Fibroblast of upper back skin (primary cell): ENCODE measurements at regions not wholly inside any gene's neighbourhood (a gene's known extent, or its start where the extent isn't known, plus 50 kb on each side); places are given as distances from the start of the nearest gene placed in this dataset.
"Not testable (repeated sequence)": the region's sequence is repeated elsewhere in the genome, so short reads cannot be mapped to it uniquely, and the experiment has no call there.

ENCODE experiments used
- DNase-seq: peaks from one replicate; pipeline ENCODE4 v3.0.0-alpha.2; 2013

GRCh38 chr14:54010981-54011380 is 54.4 kb upstream of the BMP4 start:
- no peak for DNase-seq

GRCh38 chr14:54023027-54023426 is 66.4 kb upstream of the BMP4 start:
- DNase-seq, result no peak

- DNase-seq, result peak; percentile 16
Measured at GRCh38 chr14:54025661-54026060, 69.0 kb upstream of the BMP4 start.

- DNase-seq, result no peak
Measured at GRCh38 chr14:54026671-54027070, 70.0 kb upstream of the BMP4 start.

- not testable (repeated sequence) for DNase-seq
Measured at GRCh38 chr14:54030996-54031395, 74.4 kb upstream of the BMP4 start.

GRCh38 chr14:54033285-54033684 is 76.7 kb upstream of the BMP4 start:
- not testable (repeated sequence) for DNase-seq

GRCh38 chr14:54038724-54039123 is 82.1 kb upstream of the BMP4 start:
- no peak for DNase-seq

GRCh38 chr14:54039311-54039710 is 82.7 kb upstream of the BMP4 start:
- no peak for DNase-seq

- DNase-seq, result peak; percentile 65
Measured at GRCh38 chr14:54040846-54041245, 84.2 kb upstream of the BMP4 start.

- DNase-seq, result no peak
Measured at GRCh38 chr14:54046250-54046649, 89.6 kb upstream of the BMP4 start.

- no peak for DNase-seq
Measured at GRCh38 chr14:54047645-54048308, 91.2 kb upstream of the BMP4 start.

GRCh38 chr14:54048311-54048710 is 91.7 kb upstream of the BMP4 start:
- DNase-seq, result no peak

GRCh38 chr14:54048736-54049135 is 92.1 kb upstream of the BMP4 start:
- no peak for DNase-seq

GRCh38 chr14:54050759-54051158 is 94.1 kb upstream of the BMP4 start:
- no peak for DNase-seq

- DNase-seq, result no peak
Measured at GRCh38 chr14:54052696-54053385, 96.2 kb upstream of the BMP4 start.

- DNase-seq, result no peak
Measured at GRCh38 chr14:54053386-54053745, 96.7 kb upstream of the BMP4 start.

- DNase-seq, result no peak
Measured at GRCh38 chr14:54058505-54058904, 101.9 kb upstream of the BMP4 start.

GRCh38 chr14:54083549-54084239 is 127.1 kb upstream of the BMP4 start:
- DNase-seq, result no peak

- DNase-seq, result no peak
Measured at GRCh38 chr14:54085232-54085761, 128.7 kb upstream of the BMP4 start.

- DNase-seq, result peak; percentile 16
Measured at GRCh38 chr14:54085841-54086240, 129.2 kb upstream of the BMP4 start.

GRCh38 chr14:54086767-54087166 is 130.1 kb upstream of the BMP4 start:
- no peak for DNase-seq

GRCh38 chr14:54087376-54087775 is 130.8 kb upstream of the BMP4 start:
- DNase-seq, result no peak

GRCh38 chr14:54088271-54088670 is 131.6 kb upstream of the BMP4 start:
- DNase-seq, result no peak

GRCh38 chr14:54090274-54090673 is 133.6 kb upstream of the BMP4 start:
- no peak for DNase-seq
